ENCODE measurements at regions not wholly inside any gene's neighbourhood (a gene's known extent, or its start where the extent isn't known, plus 50 kb on each side); places are given as distances from the start of the nearest gene placed in this dataset.

- intact Hi-C loops (cut with DNase I): no loop called here
- Histone ChIP-seq H3K9me3 (ENCODE audit: control insufficient read depth, low read length) (no peaks in the 10 kb centered on the region), H3K27ac (ENCODE audit: low read length) (no peak overlapping the region), H3K4me3 (ENCODE audit: low read length) (no peak overlapping the region), H3K4me1 (ENCODE audit: control insufficient read depth, insufficient read depth, low read length) (no peaks in the 10 kb centered on the region), H3K27me3 (ENCODE audit: control insufficient read depth, insufficient read depth) (no peaks in the 10 kb centered on the region)
- ATAC-seq: no peak
- no peak for DNase-seq
- WGBS: 87% methylated on average over 11 of the region's 11 CpGs
Observed at GRCh38 chr13:19062019-19062646, 119.5 kb downstream of the TUBA3C start.

GRCh38 chr13:19061278-19061677 lies 120.3 kb downstream of the TUBA3C start:
- H3K4me3 ChIP-seq (ENCODE audit: low read length): no peak overlapping the region
- no peaks in the 10 kb centered on the region for H3K27me3 ChIP-seq (ENCODE audit: control insufficient read depth, insufficient read depth)
- no peak overlapping the region for H3K27ac ChIP-seq (ENCODE audit: low read length)
- intact Hi-C loops (cut with DNase I): no loop called here
- H3K4me1 ChIP-seq (ENCODE audit: control insufficient read depth, insufficient read depth, low read length): no peaks in the 10 kb centered on the region
- ATAC-seq (no peak), DNase-seq (no peak)
- no peaks in the 10 kb centered on the region for H3K9me3 ChIP-seq (ENCODE audit: control insufficient read depth, low read length)
- WGBS: 85% methylated on average over 6 of the region's 6 CpGs

GRCh38 chr13:19060311-19061002 lies 121.2 kb downstream of the TUBA3C start:
- ATAC-seq (no peak), DNase-seq (no peak)
- Histone ChIP-seq H3K9me3 (ENCODE audit: control insufficient read depth, low read length) (no peaks in the 10 kb centered on the region), H3K27me3 (ENCODE audit: control insufficient read depth, insufficient read depth) (no peaks in the 10 kb centered on the region), H3K4me1 (ENCODE audit: control insufficient read depth, insufficient read depth, low read length) (no peaks in the 10 kb centered on the region), H3K27ac (ENCODE audit: low read length) (no peak overlapping the region), H3K4me3 (ENCODE audit: low read length) (no peak overlapping the region)
- 83% methylated on average over 13 of the region's 13 CpGs for WGBS
- intact Hi-C loops (cut with DNase I): no loop called here

- intact Hi-C loops (cut with DNase I): no loop called here
- Histone ChIP-seq H3K9me3 (ENCODE audit: control insufficient read depth, low read length) (no peaks in the 10 kb centered on the region), H3K4me3 (ENCODE audit: low read length) (no peak overlapping the region), H3K4me1 (ENCODE audit: control insufficient read depth, insufficient read depth, low read length) (no peaks in the 10 kb centered on the region), H3K27ac (ENCODE audit: low read length) (no peak overlapping the region), H3K27me3 (ENCODE audit: control insufficient read depth, insufficient read depth) (no peaks in the 10 kb centered on the region)
- 73% methylated on average over 16 of the region's 16 CpGs for WGBS
- DNase-seq (no peak), ATAC-seq (no peak)
Observed at GRCh38 chr13:19059016-19059780, 122.4 kb downstream of the TUBA3C start.

- no peak overlapping the region for H3K27ac ChIP-seq (ENCODE audit: low read length)
- WGBS: 82% methylated on average over 14 of the region's 14 CpGs
- no peak for DNase-seq
- no peaks in the 10 kb centered on the region for H3K4me1 ChIP-seq (ENCODE audit: control insufficient read depth, insufficient read depth, low read length)
- no peaks in the 10 kb centered on the region for H3K27me3 ChIP-seq (ENCODE audit: control insufficient read depth, insufficient read depth)
- no peaks in the 10 kb centered on the region for H3K9me3 ChIP-seq (ENCODE audit: control insufficient read depth, low read length)
- intact Hi-C loops (cut with DNase I): no loop called here
- no peak for ATAC-seq
- H3K4me3 ChIP-seq (ENCODE audit: low read length): no peak overlapping the region
Observed at GRCh38 chr13:19058566-19058965, 123.1 kb downstream of the TUBA3C start.

- H3K27ac ChIP-seq (ENCODE audit: low read length): no peak overlapping the region
- no peak for ATAC-seq
- intact Hi-C loops (cut with DNase I): no loop called here
- H3K27me3 ChIP-seq (ENCODE audit: control insufficient read depth, insufficient read depth): no peaks in the 10 kb centered on the region
- no peaks in the 10 kb centered on the region for H3K9me3 ChIP-seq (ENCODE audit: control insufficient read depth, low read length)
- H3K4me3 ChIP-seq (ENCODE audit: low read length): no peak overlapping the region
- WGBS: 82% methylated on average over 10 of the region's 10 CpGs
- DNase-seq: no peak
- no peaks in the 10 kb centered on the region for H3K4me1 ChIP-seq (ENCODE audit: control insufficient read depth, insufficient read depth, low read length)
Observed at GRCh38 chr13:19057588-19058340, 123.9 kb downstream of the TUBA3C start.

GRCh38 chr13:19056984-19057490 lies 124.6 kb downstream of the TUBA3C start:
- no peak overlapping the region for H3K4me3 ChIP-seq (ENCODE audit: low read length)
- no peaks in the 10 kb centered on the region for H3K27me3 ChIP-seq (ENCODE audit: control insufficient read depth, insufficient read depth)
- intact Hi-C loops (cut with DNase I): no loop called here
- 78% methylated on average over 12 of the region's 12 CpGs for WGBS
- no peaks in the 10 kb centered on the region for H3K4me1 ChIP-seq (ENCODE audit: control insufficient read depth, insufficient read depth, low read length)
- ATAC-seq: no peak
- H3K9me3 ChIP-seq (ENCODE audit: control insufficient read depth, low read length): no peaks in the 10 kb centered on the region
- DNase-seq: no peak
- no peak overlapping the region for H3K27ac ChIP-seq (ENCODE audit: low read length)

GRCh38 chr13:19056355-19056880 lies 125.2 kb downstream of the TUBA3C start:
- no peak for ATAC-seq

GRCh38 chr13:19055611-19056010 lies 126.0 kb downstream of the TUBA3C start:
- ATAC-seq (no peak), DNase-seq (no peak)
- 72% methylated on average over 8 of the region's 8 CpGs for WGBS
- Histone ChIP-seq H3K4me1 (ENCODE audit: control insufficient read depth, insufficient read depth, low read length) (no peaks in the 10 kb centered on the region), H3K27ac (ENCODE audit: low read length) (no peak overlapping the region), H3K4me3 (ENCODE audit: low read length) (no peak overlapping the region), H3K9me3 (ENCODE audit: control insufficient read depth, low read length) (no peaks in the 10 kb centered on the region), H3K27me3 (ENCODE audit: control insufficient read depth, insufficient read depth) (no peaks in the 10 kb centered on the region)
- intact Hi-C loops (cut with DNase I): no loop called here

More at GRCh38 chr13:19056355-19056880, 125.2 kb downstream of the TUBA3C start:
- Histone ChIP-seq H3K4me1 (ENCODE audit: control insufficient read depth, insufficient read depth, low read length) (no peaks in the 10 kb centered on the region), H3K9me3 (ENCODE audit: control insufficient read depth, low read length) (no peaks in the 10 kb centered on the region), H3K4me3 (ENCODE audit: low read length) (no peak overlapping the region), H3K27ac (ENCODE audit: low read length) (no peak overlapping the region), H3K27me3 (ENCODE audit: control insufficient read depth, insufficient read depth) (no peaks in the 10 kb centered on the region)
- intact Hi-C loops (cut with DNase I): no loop called here
- WGBS: 83% methylated on average over 17 of the region's 17 CpGs
- no peak for DNase-seq

GRCh38 chr13:19053561-19053960 lies 128.1 kb downstream of the TUBA3C start:
- Histone ChIP-seq H3K4me3 (ENCODE audit: low read length) (no peak overlapping the region), H3K27ac (ENCODE audit: low read length) (no peak overlapping the region), H3K9me3 (ENCODE audit: control insufficient read depth, low read length) (no peaks in the 10 kb centered on the region), H3K4me1 (ENCODE audit: control insufficient read depth, insufficient read depth, low read length) (no peaks in the 10 kb centered on the region), H3K27me3 (ENCODE audit: control insufficient read depth, insufficient read depth) (no peaks in the 10 kb centered on the region)
- no peak for DNase-seq
- WGBS: 68% methylated on average over 6 of the region's 6 CpGs
- no peak for ATAC-seq
- intact Hi-C loops (cut with DNase I): no loop called here
